A549 (cell line): ENCODE measurements at regions not wholly inside any gene's neighbourhood (a gene's known extent, or its start where the extent isn't known, plus 50 kb on each side); places are given as distances from the start of the nearest gene placed in this dataset.
"Not testable (repeated sequence)": the region's sequence is repeated elsewhere in the genome, so short reads cannot be mapped to it uniquely, and the experiment has no call there.

ENCODE experiments used
- ATAC-seq, 2 experiments: fragments of 200-7000 bp in 1 of 2; fragments of >200 bp in 1 of 2; cut with Nextera tagmentation in 1 of 2; cut with Tn5 transposase in 1 of 2; 3 replicates each; pipeline versions ENCODE4 v1.8.0 to v1.9.1; 2018 to 2020; ENCODE audit warnings: mild to moderate bottlenecking in 1 of 2, moderate library complexity in 1 of 2
- CTCF ChIA-PET: fragments of 300-600 bp; sonication (Branson Sonifier 250); formaldehyde crosslinking; extraction: SDS; loops from one replicate; lab custom pipeline; 2021; ENCODE audit warnings: antibody characterized with exemption, inconsistent platforms; lab: Yijun Ruan, JAX
- POLR2A ChIA-PET: fragments of 350-600 bp; formaldehyde crosslinking; extraction: SDS; loops from one replicate; lab custom pipeline; 2021; ENCODE audit warnings: antibody characterized with exemption, inconsistent platforms; lab: Yijun Ruan, JAX
- DNase-seq, 2 experiments: peaks; one replicate each; pipeline versions ENCODE4 v3.0.0 to v3.0.0-alpha.2; 2011 to 2016; ENCODE audit warnings: low read depth in 1 of 2, low spot score in 1 of 2
- FAIRE-seq: peaks from 2 replicates; lab custom pipeline; 2011; peaks lifted over from hg19 to GRCh38; lab: Jason Lieb, UNC
- H3K27ac ChIP-seq, 2 experiments: fragments of >200 bp; sonication (Bioruptor Twin); formaldehyde crosslinking; 3 replicates each; pipeline ENCODE4 v1.5.1; 2016 to 2017
- H3K4me1 ChIP-seq: fragments of >200 bp; sonication (Bioruptor Twin); formaldehyde crosslinking; 3 replicates; pipeline ENCODE4 v1.6.1; 2016
- H3K4me2 ChIP-seq: fragments of >200 bp; sonication (Bioruptor Twin); formaldehyde crosslinking; 3 replicates; pipeline ENCODE4 v1.6.1; 2016
- H3K4me3 ChIP-seq: fragments of >200 bp; sonication (Bioruptor Twin); formaldehyde crosslinking; 3 replicates; pipeline ENCODE4 v1.5.1; 2016
- H3K9me3 ChIP-seq: fragments of >200 bp; sonication (Bioruptor Twin); formaldehyde crosslinking; 3 replicates; pipeline ENCODE4 v1.6.1; 2016
- BHLHE40 ChIP-seq: IDR thresholded peaks from 2 replicates; pipeline ENCODE4 v1.6.1; 2012; ENCODE audit warnings: low read depth, low read length, inconsistent platforms
- CBX2 ChIP-seq: fragments of 200-600 bp; sonication (generic); IDR thresholded peaks from 2 replicates; pipeline ENCODE4 v1.6.1; 2016; ENCODE audit warnings: low read depth, mild to moderate bottlenecking, borderline replicate concordance
- CHD4 ChIP-seq: fragments of 200-600 bp; sonication (generic); IDR thresholded peaks from 2 replicates; pipeline ENCODE4 v1.6.1; 2016; ENCODE audit warnings: antibody characterized with exemption, mild to moderate bottlenecking, borderline replicate concordance
- ESRRA ChIP-seq: fragments of 150-350 bp; IDR thresholded peaks from 2 replicates; pipeline ENCODE4 v1.6.1; 2014; ENCODE audit warnings: mild to moderate bottlenecking, low read length, borderline replicate concordance
- FOSL2 ChIP-seq, 2 experiments: fragments of 450-650 bp in 1 of 2; fragments of >200 bp in 1 of 2; sonication (Bioruptor Twin) in 1 of 2; formaldehyde crosslinking; IDR thresholded peaks; 2 replicates each; pipeline versions ENCODE4 v1.5.0 to v1.6.1; 2016 to 2020; ENCODE audit warnings: mild to moderate bottlenecking in 1 of 2, moderate library complexity in 1 of 2
- FOXS1 ChIP-seq: fragments of 250-450 bp; sonication (Bioruptor Pico); IDR thresholded peaks from 2 replicates; pipeline ENCODE4 v1.5.0; 2020; ENCODE audit warnings: mild to moderate bottlenecking, moderate library complexity
- HDAC2 ChIP-seq: fragments of 200-600 bp; sonication (generic); IDR thresholded peaks from 2 replicates; pipeline ENCODE4 v1.6.1; 2016
- HEYL ChIP-seq: fragments of 250-450 bp; sonication (Bioruptor Pico); IDR thresholded peaks from 2 replicates; pipeline ENCODE4 v1.8.0; 2021; ENCODE audit warnings: mild to moderate bottlenecking, moderate library complexity
- HOXA7 ChIP-seq: fragments of 250-450 bp; sonication (Bioruptor Pico); IDR thresholded peaks from 2 replicates; pipeline ENCODE4 v1.5.0; 2020; ENCODE audit warnings: mild to moderate bottlenecking, moderate library complexity
- HOXB5 ChIP-seq: fragments of 250-450 bp; sonication (Bioruptor Pico); IDR thresholded peaks from 2 replicates; pipeline ENCODE4 v1.5.0; 2020; ENCODE audit warnings: mild to moderate bottlenecking, moderate library complexity
- KDM1A ChIP-seq: fragments of 200-600 bp; sonication (generic); IDR thresholded peaks from 2 replicates; pipeline ENCODE4 v1.6.1; 2016; ENCODE audit warnings: low read depth, mild to moderate bottlenecking
- NPAS2 ChIP-seq: fragments of 250-450 bp; sonication (Bioruptor Pico); IDR thresholded peaks from 2 replicates; pipeline ENCODE4 v1.8.0; 2022; ENCODE audit warnings: mild to moderate bottlenecking, moderate library complexity, borderline replicate concordance
- NR3C1 ChIP-seq: fragments of >200 bp; sonication (Bioruptor Twin); formaldehyde crosslinking; IDR thresholded peaks from 3 replicates; pipeline ENCODE4 v1.6.1; 2017
- POLR2AphosphoS2 ChIP-seq: conservative IDR thresholded peaks from 2 replicates; pipeline ENCODE4 v1.6.1; 2012; ENCODE audit warnings: low read length, improper control_type of control experiment, inconsistent platforms
- RARB ChIP-seq: fragments of 250-450 bp; sonication (Bioruptor Pico); IDR thresholded peaks from 2 replicates; pipeline ENCODE4 v1.8.0; 2021; ENCODE audit warnings: mild to moderate bottlenecking, moderate library complexity
- ZNF302 ChIP-seq: fragments of 250-450 bp; sonication (Bioruptor Pico); IDR thresholded peaks from 2 replicates; pipeline ENCODE4 v1.9.0; 2021; ENCODE audit warnings: inconsistent platforms, mild to moderate bottlenecking, moderate library complexity
- WGBS: methylation state at CpG from one replicate; pipeline ENCODE4 v1.1.6; 2017; ENCODE audit errors: missing lambda C conversion rate; 5-methylcytosine and 5-hydroxymethylcytosine counted together
- TF ChIP-seq, protein P1 (sequence below): fragments of 150-350 bp; IDR thresholded peaks from 2 replicates; pipeline ENCODE4 v1.6.1; 2014; ENCODE audit warnings: low read depth, mild to moderate bottlenecking, low read length
- TF ChIP-seq, protein P2 (sequence below): fragments of >200 bp; sonication (Bioruptor Twin); formaldehyde crosslinking; IDR thresholded peaks from 3 replicates; pipeline ENCODE4 v1.5.1; 2016
- TF ChIP-seq, protein P3 (sequence below): fragments of 450-650 bp; IDR thresholded peaks from 2 replicates; pipeline ENCODE4 v1.6.1; 2014; ENCODE audit warnings: antibody characterized with exemption

DNA sequence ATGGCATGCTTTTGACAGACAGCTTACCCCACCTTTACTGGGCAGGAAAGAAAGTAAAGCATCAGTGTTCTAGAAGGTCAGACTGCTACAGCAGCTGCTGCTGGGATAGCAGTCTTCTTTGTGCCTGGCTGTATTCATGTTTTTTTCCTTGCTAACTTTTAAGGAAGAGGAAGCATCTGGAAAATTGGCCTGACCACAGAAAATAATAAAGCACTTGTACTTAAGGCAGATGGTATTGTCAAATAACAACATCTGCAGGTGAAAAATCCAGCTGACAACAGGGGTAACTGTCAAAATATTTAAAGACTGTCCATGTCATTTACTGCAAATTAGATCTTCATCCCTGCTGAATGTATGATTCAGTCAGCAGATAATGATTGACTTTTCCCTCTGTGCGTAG is 229.0 kb downstream of the OXSM start:
- no peak overlapping the region for H3K4me3 ChIP-seq
- ChIA-PET CTCF (no interaction called here), POLR2A (no interaction called here)
- no peaks in the 10 kb centered on the region for H3K4me1 ChIP-seq
- FAIRE-seq: no peak
- no peaks in the 10 kb centered on the region for H3K9me3 ChIP-seq
- DNase-seq: no peak
- 45% methylated on average over 1 of the region's 1 CpG for WGBS
- no peak overlapping the region for H3K4me2 ChIP-seq
- no peak for ATAC-seq
- no peak for TF ChIP-seq FOXS1 (CRISPR knock-in tag)
- TF ChIP-seq ZNF302 (CRISPR knock-in tag): no peak
- no peak for TF ChIP-seq HOXA7 (CRISPR knock-in tag)
- TF ChIP-seq CBX2: no peak
- TF ChIP-seq HEYL (CRISPR knock-in tag): no peak
- no peak for TF ChIP-seq BHLHE40
- TF ChIP-seq, protein P1, sequence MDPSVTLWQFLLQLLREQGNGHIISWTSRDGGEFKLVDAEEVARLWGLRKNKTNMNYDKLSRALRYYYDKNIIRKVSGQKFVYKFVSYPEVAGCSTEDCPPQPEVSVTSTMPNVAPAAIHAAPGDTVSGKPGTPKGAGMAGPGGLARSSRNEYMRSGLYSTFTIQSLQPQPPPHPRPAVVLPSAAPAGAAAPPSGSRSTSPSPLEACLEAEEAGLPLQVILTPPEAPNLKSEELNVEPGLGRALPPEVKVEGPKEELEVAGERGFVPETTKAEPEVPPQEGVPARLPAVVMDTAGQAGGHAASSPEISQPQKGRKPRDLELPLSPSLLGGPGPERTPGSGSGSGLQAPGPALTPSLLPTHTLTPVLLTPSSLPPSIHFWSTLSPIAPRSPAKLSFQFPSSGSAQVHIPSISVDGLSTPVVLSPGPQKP: no peak
- TF ChIP-seq, protein P2, sequence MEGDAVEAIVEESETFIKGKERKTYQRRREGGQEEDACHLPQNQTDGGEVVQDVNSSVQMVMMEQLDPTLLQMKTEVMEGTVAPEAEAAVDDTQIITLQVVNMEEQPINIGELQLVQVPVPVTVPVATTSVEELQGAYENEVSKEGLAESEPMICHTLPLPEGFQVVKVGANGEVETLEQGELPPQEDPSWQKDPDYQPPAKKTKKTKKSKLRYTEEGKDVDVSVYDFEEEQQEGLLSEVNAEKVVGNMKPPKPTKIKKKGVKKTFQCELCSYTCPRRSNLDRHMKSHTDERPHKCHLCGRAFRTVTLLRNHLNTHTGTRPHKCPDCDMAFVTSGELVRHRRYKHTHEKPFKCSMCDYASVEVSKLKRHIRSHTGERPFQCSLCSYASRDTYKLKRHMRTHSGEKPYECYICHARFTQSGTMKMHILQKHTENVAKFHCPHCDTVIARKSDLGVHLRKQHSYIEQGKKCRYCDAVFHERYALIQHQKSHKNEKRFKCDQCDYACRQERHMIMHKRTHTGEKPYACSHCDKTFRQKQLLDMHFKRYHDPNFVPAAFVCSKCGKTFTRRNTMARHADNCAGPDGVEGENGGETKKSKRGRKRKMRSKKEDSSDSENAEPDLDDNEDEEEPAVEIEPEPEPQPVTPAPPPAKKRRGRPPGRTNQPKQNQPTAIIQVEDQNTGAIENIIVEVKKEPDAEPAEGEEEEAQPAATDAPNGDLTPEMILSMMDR: no peak
- TF ChIP-seq HDAC2: no peak
- no peak for TF ChIP-seq NPAS2 (CRISPR knock-in tag)
- TF ChIP-seq CHD4: no peak
- TF ChIP-seq KDM1A: no peak
- TF ChIP-seq ESRRA: no peak
- TF ChIP-seq, protein P3, sequence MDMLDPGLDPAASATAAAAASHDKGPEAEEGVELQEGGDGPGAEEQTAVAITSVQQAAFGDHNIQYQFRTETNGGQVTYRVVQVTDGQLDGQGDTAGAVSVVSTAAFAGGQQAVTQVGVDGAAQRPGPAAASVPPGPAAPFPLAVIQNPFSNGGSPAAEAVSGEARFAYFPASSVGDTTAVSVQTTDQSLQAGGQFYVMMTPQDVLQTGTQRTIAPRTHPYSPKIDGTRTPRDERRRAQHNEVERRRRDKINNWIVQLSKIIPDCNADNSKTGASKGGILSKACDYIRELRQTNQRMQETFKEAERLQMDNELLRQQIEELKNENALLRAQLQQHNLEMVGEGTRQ: no peak
- no peak for TF ChIP-seq FOSL2 (IDR thresholded peaks at IDR 0.05)
- no peak for TF ChIP-seq FOSL2 (CRISPR knock-in tag; IDR thresholded peaks at IDR 0.05)
- TF ChIP-seq POLR2AphosphoS2: no peak
- TF ChIP-seq RARB: no peak
- TF ChIP-seq HOXB5 (CRISPR knock-in tag): no peak
- no peak for TF ChIP-seq NR3C1
- no peak overlapping the region for H3K27ac ChIP-seq

DNA sequence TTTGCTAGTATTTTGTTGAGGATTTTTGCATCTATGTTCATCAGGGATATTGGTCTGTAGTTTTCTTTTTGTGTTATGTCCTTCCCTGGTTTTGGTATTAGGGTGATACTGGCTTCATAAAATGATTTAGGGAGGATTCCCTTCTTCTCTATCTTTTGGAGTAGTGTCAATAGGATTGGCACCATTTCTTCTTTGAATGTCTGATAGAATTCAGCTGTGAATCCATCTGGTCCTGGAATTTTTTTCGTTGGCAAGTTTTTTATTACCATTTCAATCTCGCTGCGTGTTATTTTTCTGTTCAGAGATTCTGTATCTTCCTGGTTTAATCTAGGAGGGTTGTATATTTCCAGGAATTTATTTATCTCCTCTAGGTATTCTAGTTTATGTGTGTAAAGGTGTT is 234.3 kb downstream of the OXSM start:
- H3K4me1 ChIP-seq, H3K4me2 ChIP-seq, H3K4me3 ChIP-seq, FAIRE-seq, DNase-seq, POLR2A ChIA-PET, H3K9me3 ChIP-seq, H3K27ac ChIP-seq, ATAC-seq, CTCF ChIA-PET: not testable (repeated sequence)
- WGBS: 7% methylated on average over 3 of the region's 3 CpGs

DNA sequence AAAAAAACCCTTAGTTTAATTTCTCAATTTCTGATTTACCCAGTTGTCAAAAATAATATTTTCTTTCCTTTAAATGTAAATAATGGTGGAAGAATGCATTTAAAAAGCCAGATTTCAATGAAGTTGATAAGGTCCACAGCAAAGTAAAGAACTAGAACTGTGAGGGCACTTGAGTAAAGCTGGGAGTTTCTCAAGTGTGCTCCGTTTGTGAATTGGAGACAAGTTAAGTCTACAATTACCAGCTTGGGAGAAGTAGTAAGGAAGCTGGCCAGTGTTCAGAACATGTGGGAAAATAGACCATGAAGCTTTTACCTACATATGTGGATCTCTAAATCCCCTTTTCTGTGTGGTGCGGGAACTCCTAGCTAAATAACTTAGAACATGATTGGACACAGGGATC is 239.4 kb downstream of the OXSM start:
- ChIA-PET CTCF (no interaction called here), POLR2A (no interaction called here)
- Histone ChIP-seq H3K9me3 (no peaks in the 10 kb centered on the region), H3K4me2 (no peak overlapping the region), H3K4me1 (no peaks in the 10 kb centered on the region), H3K4me3 (no peak overlapping the region), H3K27ac (no peak overlapping the region)
- TF ChIP-seq NPAS2 (CRISPR knock-in tag): no peak
- WGBS: 3% methylated on average over 2 of the region's 2 CpGs
- DNase-seq (no peak), ATAC-seq (no peak), FAIRE-seq (no peak)

DNA sequence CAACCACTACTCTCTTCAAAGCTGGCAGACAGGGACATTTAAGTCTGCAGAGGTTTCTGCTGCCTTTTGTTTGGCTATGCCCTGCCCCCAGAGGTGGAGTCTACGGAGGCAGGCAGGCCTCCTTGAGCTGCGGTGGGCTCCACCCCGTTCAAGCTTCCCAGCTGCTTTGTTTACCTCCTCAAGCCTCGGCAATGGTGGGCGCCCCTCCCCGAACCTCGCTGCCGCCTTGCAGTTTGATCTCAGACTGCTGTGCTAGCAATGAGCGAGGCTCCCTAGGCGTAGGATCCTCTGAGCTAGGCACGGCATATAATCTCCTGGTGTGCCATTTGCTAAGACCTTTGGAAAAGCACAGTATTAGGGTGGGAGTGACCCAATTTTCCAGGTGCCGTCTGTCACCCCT is 252.2 kb downstream of the OXSM start:
- H3K27ac ChIP-seq, POLR2A ChIA-PET, CTCF ChIA-PET, DNase-seq, H3K9me3 ChIP-seq, FAIRE-seq, H3K4me3 ChIP-seq, H3K4me2 ChIP-seq, H3K4me1 ChIP-seq, ATAC-seq: not testable (repeated sequence)
- WGBS: 3% methylated on average over 7 of the region's 12 CpGs
